ENCODE measurements at regions not wholly inside any gene's neighbourhood (a gene's known extent, or its start where the extent isn't known, plus 50 kb on each side); places are given as distances from the start of the nearest gene placed in this dataset.

GRCh38 chr3:8307545-8308110, 194.0 kb upstream of the LMCD1 start:
- no peak for FAIRE-seq
- Histone ChIP-seq H3K9ac (ENCODE audit: low read length in 3 of 3) (no peak overlapping the region), H3K9me3 (ENCODE audit: control insufficient read depth in 2 of 3, insufficient read depth in 1 of 3, low read length in 3 of 3) (peaks cover 0 to 3% (median 0%) of the 10 kb centered on the region in 3 donors), H3K27me3 (ENCODE audit: control insufficient read depth, insufficient read depth, low read length) (no peaks in the 10 kb centered on the region), H3K4me1 (ENCODE audit: control insufficient read depth in 2 of 3, insufficient read depth in 2 of 3, low read depth in 1 of 3, low read length in 3 of 3) (no peaks in the 10 kb centered on the region), H3K27ac (ENCODE audit: low read depth in 2 of 2, low read length in 2 of 2) (no peak overlapping the region), H3K4me3 (ENCODE audit: low read length in 3 of 3) (no peak overlapping the region), H3K36me3 (ENCODE audit: control insufficient read depth in 2 of 3, insufficient read depth in 3 of 3, low read length in 3 of 3) (no peaks in the 10 kb centered on the region)
- DNase-seq = no peak
- intact Hi-C loops (cut with DNase I) = no loop called here
- TF ChIP-seq CTCF (IDR thresholded peaks at IDR 0.05; ENCODE audit: borderline replicate concordance, extremely low read depth, insufficient read depth) = no peak

GRCh38 chr3:8311321-8311720, 190.3 kb upstream of the LMCD1 start:
- Histone ChIP-seq H3K36me3 (ENCODE audit: control insufficient read depth in 2 of 3, insufficient read depth in 3 of 3, low read length in 3 of 3) (no peaks in the 10 kb centered on the region), H3K4me3 (ENCODE audit: low read length in 3 of 3) (no peak overlapping the region), H3K4me1 (ENCODE audit: control insufficient read depth in 2 of 3, insufficient read depth in 2 of 3, low read depth in 1 of 3, low read length in 3 of 3) (no peaks in the 10 kb centered on the region), H3K9ac (ENCODE audit: low read length in 3 of 3) (no peak overlapping the region), H3K27me3 (ENCODE audit: control insufficient read depth, insufficient read depth, low read length) (no peaks in the 10 kb centered on the region), H3K9me3 (ENCODE audit: control insufficient read depth in 2 of 3, insufficient read depth in 1 of 3, low read length in 3 of 3) (peaks cover 0 to 3% (median 0%) of the 10 kb centered on the region in 3 donors), H3K27ac (ENCODE audit: low read depth in 2 of 2, low read length in 2 of 2) (no peak overlapping the region)
- DNase-seq (no peak), FAIRE-seq (no peak)
- TF ChIP-seq CTCF (IDR thresholded peaks at IDR 0.05; ENCODE audit: borderline replicate concordance, extremely low read depth, insufficient read depth) = no peak
- intact Hi-C loops (cut with DNase I) = no loop called here

GRCh38 chr3:8312685-8313084, 188.9 kb upstream of the LMCD1 start:
- FAIRE-seq = no peak
- no peak for TF ChIP-seq CTCF (IDR thresholded peaks at IDR 0.05; ENCODE audit: borderline replicate concordance, extremely low read depth, insufficient read depth)
- Histone ChIP-seq H3K9me3 (ENCODE audit: control insufficient read depth in 2 of 3, insufficient read depth in 1 of 3, low read length in 3 of 3) (peaks cover 0 to 3% (median 0%) of the 10 kb centered on the region in 3 donors), H3K27ac (ENCODE audit: low read depth in 2 of 2, low read length in 2 of 2) (no peak overlapping the region), H3K36me3 (ENCODE audit: control insufficient read depth in 2 of 3, insufficient read depth in 3 of 3, low read length in 3 of 3) (no peaks in the 10 kb centered on the region), H3K27me3 (ENCODE audit: control insufficient read depth, insufficient read depth, low read length) (no peaks in the 10 kb centered on the region), H3K4me1 (ENCODE audit: control insufficient read depth in 2 of 3, insufficient read depth in 2 of 3, low read depth in 1 of 3, low read length in 3 of 3) (no peaks in the 10 kb centered on the region), H3K9ac (ENCODE audit: low read length in 3 of 3) (no peak overlapping the region), H3K4me3 (ENCODE audit: low read length in 3 of 3) (no peak overlapping the region)
- no peak for DNase-seq
- intact Hi-C loops (cut with DNase I) = no loop called here

Measured in kidney (tissue), 13 donors.